GM21423 (cell line): ENCODE measurements at regions not wholly inside any gene's neighbourhood (a gene's known extent, or its start where the extent isn't known, plus 50 kb on each side); places are given as distances from the start of the nearest gene placed in this dataset.

ENCODE experiments used
- ATAC-seq: cut with Tn5 transposase; IDR thresholded peaks from one replicate; pipeline ENCODE4 v1.9.1; 2021; ENCODE audit warnings: mild to moderate bottlenecking, moderate library complexity; ENCODE audit not compliant: unreplicated experiment

DNA sequence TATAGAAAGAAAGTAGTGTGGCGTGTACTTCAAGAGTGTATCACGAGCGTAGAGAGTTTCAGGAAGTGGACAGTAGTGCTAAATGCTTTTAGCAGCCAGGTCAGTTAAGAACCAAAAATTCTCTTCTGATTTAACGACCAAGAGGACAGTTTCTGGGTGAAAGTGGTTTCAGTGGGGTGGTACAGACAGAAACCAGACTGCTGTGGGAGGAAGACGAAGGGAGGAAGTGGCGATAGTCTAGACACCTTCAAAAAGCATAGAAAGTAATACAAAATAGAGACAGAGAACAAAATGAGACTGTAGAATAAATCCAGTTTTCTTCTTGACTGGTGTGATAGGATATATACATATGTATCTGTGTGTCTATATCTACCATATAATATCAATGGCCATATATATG lies 93.5 kb downstream of the MBL2 start:
- no peak for ATAC-seq

DNA sequence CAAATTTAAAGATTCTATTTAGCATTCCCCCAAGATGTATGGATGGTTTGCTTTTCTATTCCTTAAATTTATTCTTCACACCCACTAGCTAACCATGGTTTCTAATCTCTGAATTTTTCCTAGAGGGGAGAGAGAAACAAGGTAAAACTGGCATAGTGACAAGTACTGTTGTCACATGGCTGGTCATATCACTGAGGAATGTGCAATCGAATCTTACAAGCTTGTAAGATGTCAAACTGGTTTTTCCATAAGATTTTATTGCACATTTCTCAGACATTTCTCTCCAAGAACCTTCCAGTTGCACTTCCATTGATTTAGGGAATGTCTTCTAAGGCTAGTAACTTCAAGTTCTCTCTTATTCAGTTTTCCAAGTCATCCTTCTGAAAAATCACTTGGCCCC lies 89.8 kb downstream of the MBL2 start:
- ATAC-seq: no peak

DNA sequence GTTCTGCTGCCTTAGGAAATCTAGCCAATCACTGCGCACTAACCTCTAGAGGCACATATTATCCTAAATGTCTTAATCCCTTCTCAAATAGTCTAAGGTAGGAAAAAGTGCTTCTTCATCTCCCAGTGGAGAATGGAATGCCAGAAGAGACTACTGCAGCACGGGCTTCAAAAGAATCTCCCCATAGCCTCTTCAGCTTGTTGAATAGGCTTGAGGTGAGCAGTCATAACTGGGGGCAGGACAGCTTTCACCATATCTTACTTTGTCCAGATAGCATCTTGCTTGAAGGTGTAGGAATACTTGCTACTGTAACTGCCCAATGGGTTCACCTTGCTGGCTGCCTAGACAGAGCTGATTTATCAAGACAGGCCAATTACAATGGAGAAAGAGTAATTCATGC lies 88.8 kb downstream of the MBL2 start:
- no peak for ATAC-seq

DNA sequence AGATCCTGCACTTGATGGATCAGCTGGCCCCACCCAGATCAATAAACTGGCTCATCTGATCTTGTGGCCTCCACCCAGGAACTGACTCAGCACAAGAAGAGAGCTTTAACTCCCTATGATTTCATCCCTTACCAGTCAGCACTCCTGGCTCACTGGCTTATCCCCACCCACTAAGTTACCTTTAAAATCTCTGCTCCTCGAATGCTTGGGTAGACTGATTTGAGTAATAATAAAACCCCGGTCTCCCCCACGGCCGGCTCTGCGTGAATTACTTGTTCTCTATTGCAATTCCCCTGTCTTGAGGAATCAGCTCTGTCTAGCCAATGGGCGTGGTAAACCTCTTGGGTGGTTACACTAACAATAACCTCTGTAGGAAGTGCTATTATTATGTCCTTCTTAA lies 83.7 kb downstream of the MBL2 start:
- ATAC-seq: no peak

DNA sequence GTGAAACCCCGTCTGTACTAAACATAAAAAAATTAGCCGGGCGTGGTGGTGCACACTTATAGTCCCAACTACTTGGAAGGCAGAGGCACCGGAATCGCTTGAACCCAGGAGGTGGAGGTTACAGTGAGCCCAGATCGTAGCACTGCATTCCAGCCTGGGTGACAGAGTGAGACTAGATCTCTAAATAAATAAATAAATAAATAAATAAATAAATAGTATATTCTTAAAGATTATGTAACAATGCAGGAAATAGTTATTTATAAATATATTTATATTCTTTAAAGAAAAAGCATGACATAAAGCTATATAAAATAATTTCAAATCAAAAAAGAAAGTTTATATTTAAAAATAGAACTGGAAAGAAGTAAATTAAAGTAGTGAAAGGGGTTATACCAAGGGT lies 76.4 kb downstream of the MBL2 start:
- ATAC-seq: no peak

DNA sequence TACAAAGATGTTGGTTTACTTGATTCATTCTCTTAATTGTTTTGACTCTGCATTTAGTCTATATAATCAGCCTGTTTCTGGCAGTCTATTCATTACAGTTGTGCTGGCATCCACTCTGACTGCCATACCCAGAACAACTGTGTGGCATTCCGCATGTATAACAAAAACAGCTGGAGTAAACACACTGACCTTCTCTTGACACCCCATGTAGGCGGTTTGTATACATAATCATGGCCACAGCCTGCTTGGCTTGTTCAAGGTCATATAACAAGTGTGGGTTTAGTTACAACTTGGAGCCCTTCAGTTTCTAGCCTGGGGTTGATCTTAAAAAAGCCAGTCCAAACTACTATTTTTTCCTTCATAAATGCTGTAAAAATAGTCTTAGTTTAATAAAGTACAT lies 70.9 kb downstream of the MBL2 start:
- ATAC-seq: no peak

DNA sequence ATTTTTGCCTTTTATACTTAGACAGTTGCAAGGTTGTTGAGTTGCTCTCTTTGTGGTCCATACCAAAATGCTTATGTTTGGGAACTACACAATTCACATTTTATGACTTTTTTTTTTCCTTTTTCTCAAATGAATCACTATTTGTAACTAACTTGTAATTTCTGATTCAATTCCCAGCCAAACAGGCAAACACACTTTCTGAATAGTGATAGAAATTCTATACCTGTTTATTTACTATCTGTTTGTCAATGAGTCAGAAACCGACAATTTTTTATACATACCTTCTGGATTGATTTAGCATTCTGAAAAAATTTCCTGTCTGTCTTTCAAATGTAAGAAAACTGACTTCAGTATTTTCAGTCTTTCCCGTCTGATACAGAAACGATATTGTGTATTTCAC lies 69.1 kb downstream of the MBL2 start:
- ATAC-seq: no peak

DNA sequence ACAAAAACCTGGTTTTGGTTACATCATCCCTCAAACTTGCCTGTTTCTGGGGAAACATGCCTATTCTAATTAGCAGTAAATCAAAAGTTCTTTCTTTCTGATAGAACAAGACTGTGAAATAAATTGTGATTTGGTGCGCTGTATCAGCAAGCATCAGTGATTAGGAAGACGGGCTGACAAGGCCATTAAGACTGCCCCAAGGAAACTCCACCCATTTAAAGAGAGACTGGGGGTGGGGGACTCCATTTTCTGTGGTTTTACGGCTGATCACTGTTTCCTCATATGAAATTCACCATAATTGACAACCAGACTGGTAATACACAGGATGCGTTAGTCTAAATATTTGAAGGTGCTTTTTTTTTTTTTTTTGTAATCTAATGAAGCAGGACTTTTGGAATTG lies 68.7 kb downstream of the MBL2 start:
- no peak for ATAC-seq

DNA sequence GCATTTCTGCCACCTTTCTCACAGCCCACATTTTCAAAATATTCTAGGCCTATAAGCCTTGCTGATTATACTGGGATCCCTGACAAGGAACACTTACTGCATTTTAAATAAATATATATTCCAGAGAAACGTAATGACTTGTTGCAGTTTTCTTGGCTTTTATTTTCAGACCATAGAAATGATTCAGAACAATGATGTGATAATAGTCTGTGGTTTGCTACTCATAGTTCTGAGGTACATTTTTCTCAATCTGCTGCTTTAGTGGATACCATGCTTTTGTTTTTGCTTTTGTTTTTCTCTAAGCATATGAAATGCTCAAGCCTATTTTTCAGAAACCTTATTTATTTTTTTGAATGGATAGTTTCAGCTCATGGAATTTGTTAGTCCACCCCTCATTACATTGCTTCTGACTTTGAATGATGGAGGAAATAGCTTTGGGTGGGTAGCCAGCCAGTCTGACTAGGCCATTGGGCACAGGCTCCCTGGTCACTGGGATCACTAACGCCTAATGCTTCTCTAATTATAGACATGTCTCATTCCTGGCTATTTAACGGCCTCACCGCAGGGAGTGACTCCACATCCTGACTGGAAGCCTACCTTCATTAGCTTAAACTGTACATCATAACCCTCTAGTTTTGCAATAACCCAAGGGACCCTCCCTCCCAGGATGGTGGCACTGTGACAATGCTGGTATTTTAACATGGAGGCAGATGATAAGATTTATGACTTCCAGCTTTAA lies 66.1 kb downstream of the MBL2 start:
- ATAC-seq: no peak
